VCaP (cell line): ENCODE measurements at regions not wholly inside any gene's neighbourhood (a gene's known extent, or its start where the extent isn't known, plus 50 kb on each side); places are given as distances from the start of the nearest gene placed in this dataset.
"Not testable (repeated sequence)": the region's sequence is repeated elsewhere in the genome, so short reads cannot be mapped to it uniquely, and the experiment has no call there.

Source experiments
- H3K27ac ChIP-seq: fragments of 450-650 bp; 2 replicates; pipeline ENCODE4 v1.5.1; 2017
- CTCF ChIP-seq: fragments of 450-650 bp; conservative IDR thresholded peaks from 2 replicates; pipeline ENCODE4 v1.5.1; 2017; ENCODE audit warnings: mild to moderate bottlenecking, moderate library complexity

GRCh38 chr21:28402616-28402989 is 590.1 kb downstream of the LTN1 start:
- H3K27ac ChIP-seq = no peak overlapping the region
- TF ChIP-seq CTCF = no peak

GRCh38 chr21:28397040-28397439 is 595.6 kb downstream of the LTN1 start:
- TF ChIP-seq CTCF = no peak
- no peak overlapping the region for H3K27ac ChIP-seq

GRCh38 chr21:28396421-28396820 is 596.3 kb downstream of the LTN1 start:
- TF ChIP-seq CTCF = no peak
- no peak overlapping the region for H3K27ac ChIP-seq

- TF ChIP-seq CTCF = no peak
- peak overlapping the region; percentile 1; the same call in 1 of the 2 replicates for H3K27ac ChIP-seq
Measured at GRCh38 chr21:28393279-28393678, 599.4 kb downstream of the LTN1 start.

- TF ChIP-seq CTCF = no peak
- peak overlapping the region; percentile 1 for H3K27ac ChIP-seq
Measured at GRCh38 chr21:28391938-28392849, 600.5 kb downstream of the LTN1 start.

GRCh38 chr21:28387220-28387619 is 605.5 kb downstream of the LTN1 start:
- no peak for TF ChIP-seq CTCF
- no peak overlapping the region for H3K27ac ChIP-seq

- H3K27ac ChIP-seq = no peak overlapping the region
- TF ChIP-seq CTCF = no peak
Measured at GRCh38 chr21:28385845-28386244, 606.8 kb downstream of the LTN1 start.

- not testable (repeated sequence) for H3K27ac ChIP-seq
Measured at GRCh38 chr21:28381000-28381745, 611.5 kb downstream of the LTN1 start.
